Amniotic epithelial cell (primary cell): ENCODE measurements at regions not wholly inside any gene's neighbourhood (a gene's known extent, or its start where the extent isn't known, plus 50 kb on each side); places are given as distances from the start of the nearest gene placed in this dataset.
"Not testable (repeated sequence)": the region's sequence is repeated elsewhere in the genome, so short reads cannot be mapped to it uniquely, and the experiment has no call there.

Source experiments
- DNase-seq: peaks from one replicate; pipeline ENCODE4 v3.0.0-alpha.2; 2010; ENCODE audit warnings: low read depth

GRCh38 chr14:45976001-45976400, 675.6 kb downstream of the RPL10L start:
- DNase-seq = no peak

- DNase-seq = no peak
Observed at GRCh38 chr14:45972416-45972815, 679.2 kb downstream of the RPL10L start.

- DNase-seq = no peak
Observed at GRCh38 chr14:45970621-45971020, 681.0 kb downstream of the RPL10L start.

GRCh38 chr14:45968037-45968436, 683.5 kb downstream of the RPL10L start:
- DNase-seq = no peak

- no peak for DNase-seq
Observed at GRCh38 chr14:45949479-45949878, 696.5 kb upstream of the MIS18BP1 start.

GRCh38 chr14:45947830-45948229, 694.8 kb upstream of the MIS18BP1 start:
- no peak for DNase-seq

- no peak for DNase-seq
Observed at GRCh38 chr14:45946251-45946650, 693.2 kb upstream of the MIS18BP1 start.

- no peak for DNase-seq
Observed at GRCh38 chr14:45940318-45940717, 687.3 kb upstream of the MIS18BP1 start.

GRCh38 chr14:45939572-45939971, 686.6 kb upstream of the MIS18BP1 start:
- no peak for DNase-seq

- not testable (repeated sequence) for DNase-seq
Observed at GRCh38 chr14:45919995-45920394, 667.0 kb upstream of the MIS18BP1 start.

- DNase-seq = no peak
Observed at GRCh38 chr14:45916340-45916953, 663.4 kb upstream of the MIS18BP1 start.

- DNase-seq = no peak
Observed at GRCh38 chr14:45907782-45908181, 654.8 kb upstream of the MIS18BP1 start.

GRCh38 chr14:45906257-45906656, 653.3 kb upstream of the MIS18BP1 start:
- DNase-seq = no peak

- DNase-seq = no peak
Observed at GRCh38 chr14:45905672-45906071, 652.7 kb upstream of the MIS18BP1 start.

- DNase-seq = no peak
Observed at GRCh38 chr14:45904314-45904713, 651.3 kb upstream of the MIS18BP1 start.

- DNase-seq = no peak
Observed at GRCh38 chr14:45902241-45902640, 649.2 kb upstream of the MIS18BP1 start.

- DNase-seq = no peak
Observed at GRCh38 chr14:45897439-45897838, 644.4 kb upstream of the MIS18BP1 start.

- DNase-seq = no peak
Observed at GRCh38 chr14:45893127-45893526, 640.1 kb upstream of the MIS18BP1 start.

- no peak for DNase-seq
Observed at GRCh38 chr14:45891417-45892080, 638.5 kb upstream of the MIS18BP1 start.

GRCh38 chr14:45888766-45889285, 635.8 kb upstream of the MIS18BP1 start:
- not testable (repeated sequence) for DNase-seq

- no peak for DNase-seq
Observed at GRCh38 chr14:45877981-45878380, 625.0 kb upstream of the MIS18BP1 start.

- DNase-seq = no peak
Observed at GRCh38 chr14:45868863-45869262, 615.9 kb upstream of the MIS18BP1 start.

- DNase-seq = no peak
Observed at GRCh38 chr14:45868377-45868776, 615.4 kb upstream of the MIS18BP1 start.
